ENCODE measurements at regions not wholly inside any gene's neighbourhood (a gene's known extent, or its start where the extent isn't known, plus 50 kb on each side); places are given as distances from the start of the nearest gene placed in this dataset.

GRCh38 chr4:178137732-178138471 is 695.7 kb upstream of the AGA start:
- no peak for TF ChIP-seq ZNF562 (CRISPR knock-in tag; IDR thresholded peaks at IDR 0.05; ENCODE audit: borderline replicate concordance)
- TF ChIP-seq ZMYM3 (CRISPR knock-in tag; IDR thresholded peaks at IDR 0.05): no peak
- TF ChIP-seq MTF2 (CRISPR knock-in tag; IDR thresholded peaks at IDR 0.05; ENCODE audit: borderline replicate concordance): no peak
- no peak for TF ChIP-seq PBX3 (CRISPR knock-in tag; IDR thresholded peaks at IDR 0.05; ENCODE audit: borderline replicate concordance)
- TF ChIP-seq MAF1 (CRISPR knock-in tag; IDR thresholded peaks at IDR 0.05; ENCODE audit: borderline replicate concordance): no peak
- no peak for TF ChIP-seq NFE2 (CRISPR knock-in tag; IDR thresholded peaks at IDR 0.05)
- no peak for TF ChIP-seq NCOA2 (CRISPR knock-in tag; IDR thresholded peaks at IDR 0.05)
- TF ChIP-seq ZNF121 (CRISPR knock-in tag; IDR thresholded peaks at IDR 0.05): no peak
- no peak for TF ChIP-seq SMC3 (IDR thresholded peaks at IDR 0.05; ENCODE audit: low read length)
- no peak for TF ChIP-seq RFX3 (CRISPR knock-in tag; IDR thresholded peaks at IDR 0.05)
- no peak for TF ChIP-seq RAD51 (IDR thresholded peaks at IDR 0.05; ENCODE audit: borderline replicate concordance)
- H3K4me1 ChIP-seq (ENCODE audit: insufficient read depth, low read length): no peaks in the 10 kb centered on the region
- no TSS peak for BruUV-seq (replicated peaks)
- FAIRE-seq (no peak), DNase-seq (ENCODE audit: low spot score) (no peak), ATAC-seq (no peak)
- no peak overlapping the region for H3K27ac ChIP-seq (ENCODE audit: extremely low read length, insufficient read depth, low read length)
- CTCF ChIA-PET (ENCODE audit: low intra/inter-chr PET ratio, low total read pairs): no interaction called here
- WGBS (ENCODE audit: low lambda C conversion rate): 52% methylated on average over 7 of the region's 22 CpGs
- POLR2A ChIA-PET: no interaction called here
- no peaks in the 10 kb centered on the region for H3K79me2 ChIP-seq (ENCODE audit: insufficient read depth, low read length)
- H3K4me3 ChIP-seq (replicated peaks in 1 of 3; ENCODE audit: insufficient read depth in 1 of 3, low read depth in 2 of 3, low read length in 3 of 3): no peak overlapping the region
- intact Hi-C loops (cut with micrococcal nuclease; ENCODE audit: unreplicated experiment): no loop called here
- no peak overlapping the region for H2AFZ ChIP-seq (ENCODE audit: low read length)
- H3K9ac ChIP-seq (ENCODE audit: insufficient read depth, low read depth, low read length): no peak overlapping the region
- in situ Hi-C loops (cut with HindIII; ENCODE audit: extremely low pct_ligation_motif_present, low pct_unique_long_range_greater_than_20kb): no loop called here
- H4K20me1 ChIP-seq (ENCODE audit: insufficient read depth, low read length): no peaks in the 10 kb centered on the region
- H3K9me3 ChIP-seq (ENCODE audit: low read length): peaks cover 47% of the 10 kb centered on the region
- H3K36me3 ChIP-seq (replicated peaks in 1 of 2; ENCODE audit: control insufficient read depth in 1 of 2, insufficient read depth in 2 of 2, low read length in 2 of 2): no peaks in the 10 kb centered on the region
- H3K27me3 ChIP-seq (ENCODE audit: control insufficient read depth in 1 of 2, insufficient read depth in 2 of 2, low read length in 2 of 2): no peaks in the 10 kb centered on the region; a peak in 1 of 5 replicates
- H3K4me2 ChIP-seq (ENCODE audit: low read depth, low read length): no peak overlapping the region

Data from HepG2 (cell line).